PC-3 (cell line): ENCODE measurements at regions not wholly inside any gene's neighbourhood (a gene's known extent, or its start where the extent isn't known, plus 50 kb on each side); places are given as distances from the start of the nearest gene placed in this dataset.

Experiments
- EZH2 ChIP-seq: fragments of 300-600 bp; sonication (generic); IDR thresholded peaks from one replicate; pipeline ENCODE4 v1.6.1; 2017; ENCODE audit warnings: antibody characterized with exemption, mild to moderate bottlenecking, low read length; ENCODE audit not compliant: unreplicated experiment
- EZH2phosphoT487 ChIP-seq: fragments of 300-600 bp; sonication (generic); IDR thresholded peaks from 2 replicates; pipeline ENCODE4 v1.6.1; 2018; ENCODE audit warnings: mild to moderate bottlenecking, antibody characterized with exemption, low read length, borderline replicate concordance
- TF ChIP-seq, protein P1 (sequence below): fragments of 300-600 bp; sonication (generic); conservative IDR thresholded peaks from 2 replicates; pipeline ENCODE4 v1.5.1; 2017; ENCODE audit warnings: antibody characterized with exemption, low read depth, mild to moderate bottlenecking, low read length

DNA sequence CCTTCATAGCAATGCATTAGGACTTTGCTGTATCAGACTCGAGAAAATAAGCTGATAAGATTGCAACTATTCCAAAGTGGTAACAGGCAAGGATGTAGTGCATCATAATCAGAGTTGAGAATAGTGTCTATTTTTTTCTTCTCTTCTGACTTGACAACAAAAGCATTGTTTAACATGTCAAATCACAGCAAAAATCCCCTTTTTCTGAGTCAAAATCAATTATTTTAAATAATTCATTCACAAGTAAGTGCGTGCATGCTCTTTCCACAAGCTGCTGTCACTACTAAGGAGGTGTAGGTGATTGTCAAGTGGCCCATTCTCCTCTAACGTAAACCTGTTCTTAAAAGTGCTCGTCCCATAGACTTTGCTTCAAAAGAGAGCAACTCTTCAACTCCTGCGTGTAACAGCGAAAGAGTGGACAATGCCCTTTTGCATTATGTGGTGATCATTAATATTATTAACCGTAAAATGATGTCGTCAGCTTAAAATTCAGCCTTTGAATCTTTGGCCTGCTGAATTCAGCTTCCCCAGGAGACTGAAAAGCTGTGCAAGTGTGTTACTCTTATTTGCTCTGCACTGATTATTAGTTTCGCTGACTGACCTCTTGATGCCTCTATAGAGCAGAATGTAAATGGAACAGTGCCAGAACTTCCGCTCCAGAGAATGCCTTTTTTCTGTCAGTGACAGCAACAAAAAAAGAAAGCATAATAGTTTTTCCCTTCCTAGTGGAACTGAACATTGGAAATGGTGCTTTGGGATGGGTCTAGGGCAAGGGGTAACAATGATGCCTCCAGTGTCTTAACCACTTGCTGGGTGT is 680.8 kb upstream of the SEMA6A start:
- TF ChIP-seq, protein P1, sequence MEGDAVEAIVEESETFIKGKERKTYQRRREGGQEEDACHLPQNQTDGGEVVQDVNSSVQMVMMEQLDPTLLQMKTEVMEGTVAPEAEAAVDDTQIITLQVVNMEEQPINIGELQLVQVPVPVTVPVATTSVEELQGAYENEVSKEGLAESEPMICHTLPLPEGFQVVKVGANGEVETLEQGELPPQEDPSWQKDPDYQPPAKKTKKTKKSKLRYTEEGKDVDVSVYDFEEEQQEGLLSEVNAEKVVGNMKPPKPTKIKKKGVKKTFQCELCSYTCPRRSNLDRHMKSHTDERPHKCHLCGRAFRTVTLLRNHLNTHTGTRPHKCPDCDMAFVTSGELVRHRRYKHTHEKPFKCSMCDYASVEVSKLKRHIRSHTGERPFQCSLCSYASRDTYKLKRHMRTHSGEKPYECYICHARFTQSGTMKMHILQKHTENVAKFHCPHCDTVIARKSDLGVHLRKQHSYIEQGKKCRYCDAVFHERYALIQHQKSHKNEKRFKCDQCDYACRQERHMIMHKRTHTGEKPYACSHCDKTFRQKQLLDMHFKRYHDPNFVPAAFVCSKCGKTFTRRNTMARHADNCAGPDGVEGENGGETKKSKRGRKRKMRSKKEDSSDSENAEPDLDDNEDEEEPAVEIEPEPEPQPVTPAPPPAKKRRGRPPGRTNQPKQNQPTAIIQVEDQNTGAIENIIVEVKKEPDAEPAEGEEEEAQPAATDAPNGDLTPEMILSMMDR, result no peak
- TF ChIP-seq EZH2, result no peak
- no peak for TF ChIP-seq EZH2phosphoT487
